Large intestine (tissue), 3 donors: ENCODE measurements at regions not wholly inside any gene's neighbourhood (a gene's known extent, or its start where the extent isn't known, plus 50 kb on each side); places are given as distances from the start of the nearest gene placed in this dataset.

ENCODE experiments used
- DNase-seq, 2 donors: peaks; one replicate each; pipeline versions ENCODE4 v3.0.0 to v3.0.0-alpha.2; 2013
- H3K27ac ChIP-seq: one replicate; pipeline ENCODE4 v1.5.1; 2013; ENCODE audit warnings: low read length
- H3K27me3 ChIP-seq: 2 replicates; pipeline ENCODE4 v1.6.1; 2013; ENCODE audit warnings: low read length; ENCODE audit not compliant: control insufficient read depth, insufficient read depth
- H3K36me3 ChIP-seq: 2 replicates; pipeline ENCODE4 v1.6.1; 2013; ENCODE audit warnings: low read length; ENCODE audit not compliant: control insufficient read depth, insufficient read depth
- H3K4me1 ChIP-seq: one replicate; pipeline ENCODE4 v1.6.1; 2013; ENCODE audit warnings: low read length; ENCODE audit not compliant: control insufficient read depth, insufficient read depth
- H3K4me3 ChIP-seq: one replicate; pipeline ENCODE4 v1.5.1; 2013; ENCODE audit warnings: low read length
- H3K9me3 ChIP-seq: one replicate; pipeline ENCODE4 v1.6.1; 2013; ENCODE audit warnings: mild to moderate bottlenecking, low read depth, low read length, moderate library complexity; ENCODE audit not compliant: control insufficient read depth
- WGBS: methylation state at CpG from one replicate; pipeline ENCODE4 v1.1.5; 2013; ENCODE audit warnings: low lambda C conversion rate; ENCODE audit not compliant: insufficient coverage; 5-methylcytosine and 5-hydroxymethylcytosine counted together

GRCh38 chr9:13524245-13524644 is 244.8 kb upstream of the MPDZ start:
- H3K4me3 ChIP-seq = no peak overlapping the region
- no CpG with 5 or more reads among the region's 9 CpGs for WGBS
- no peaks in the 10 kb centered on the region for H3K36me3 ChIP-seq
- H3K27me3 ChIP-seq = no peaks in the 10 kb centered on the region
- no peak overlapping the region for H3K27ac ChIP-seq
- no peaks in the 10 kb centered on the region for H3K9me3 ChIP-seq
- no peak for DNase-seq
- no peaks in the 10 kb centered on the region for H3K4me1 ChIP-seq

DNA sequence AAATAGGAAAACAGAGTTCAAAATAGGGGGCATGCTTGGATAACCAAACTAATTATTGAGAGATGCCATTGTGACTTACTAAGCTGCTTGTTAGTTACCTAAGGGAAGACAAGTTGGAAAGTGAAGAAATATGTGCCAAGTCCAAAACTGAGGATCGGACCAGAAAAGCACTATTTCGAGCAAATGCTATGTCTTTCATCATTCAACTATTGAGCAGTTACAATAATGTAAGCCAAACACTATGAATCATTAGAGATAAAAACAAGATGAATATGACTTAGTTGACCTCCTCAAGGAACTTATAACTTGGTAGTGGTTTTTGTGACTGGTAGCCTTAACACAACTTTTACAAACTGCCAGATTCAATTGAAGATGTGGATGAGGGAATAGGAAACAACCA is 240.6 kb upstream of the MPDZ start:
- no peaks in the 10 kb centered on the region for H3K27me3 ChIP-seq
- no peak overlapping the region for H3K4me3 ChIP-seq
- no peaks in the 10 kb centered on the region for H3K4me1 ChIP-seq
- H3K27ac ChIP-seq = no peak overlapping the region
- H3K9me3 ChIP-seq = no peaks in the 10 kb centered on the region
- H3K36me3 ChIP-seq = no peaks in the 10 kb centered on the region
- no peak for DNase-seq
- 100% methylated on average over 1 of the region's 2 CpGs for WGBS

- Histone ChIP-seq H3K9me3 (no peaks in the 10 kb centered on the region), H3K4me3 (no peak overlapping the region), H3K27ac (peak overlapping the region; percentile 51), H3K36me3 (no peaks in the 10 kb centered on the region), H3K4me1 (no peaks in the 10 kb centered on the region), H3K27me3 (no peaks in the 10 kb centered on the region)
- WGBS = no CpG with 5 or more reads among the region's 16 CpGs
- no peak for DNase-seq
Measured at GRCh38 chr9:13513716-13514444, 234.4 kb upstream of the MPDZ start.

DNA sequence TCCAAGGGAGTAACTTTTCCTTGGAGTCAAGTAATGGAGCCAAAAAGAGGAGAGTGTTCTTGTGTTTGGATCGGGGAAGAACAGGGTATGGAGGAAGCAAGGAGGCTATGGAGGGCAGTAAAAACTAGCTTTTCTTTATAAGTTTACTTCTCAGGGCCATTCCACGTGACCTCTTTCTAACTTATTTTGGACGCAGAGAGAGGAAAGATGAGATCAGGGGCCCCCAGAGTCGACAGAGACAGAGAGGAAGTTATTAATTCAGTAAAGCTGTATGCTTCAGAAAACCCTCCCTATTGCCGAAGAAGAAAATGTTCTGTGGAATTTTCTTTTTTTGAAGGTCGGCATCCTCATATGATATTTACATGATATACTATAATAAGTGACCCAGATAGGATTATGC is 233.8 kb upstream of the MPDZ start:
- WGBS = no CpG with 5 or more reads among the region's 6 CpGs
- peak; percentile 7 to 30 for DNase-seq
- no peak overlapping the region for H3K4me3 ChIP-seq
- H3K4me1 ChIP-seq = no peaks in the 10 kb centered on the region
- H3K27me3 ChIP-seq = no peaks in the 10 kb centered on the region
- peak overlapping the region; percentile 34 for H3K27ac ChIP-seq
- no peaks in the 10 kb centered on the region for H3K9me3 ChIP-seq
- H3K36me3 ChIP-seq = no peaks in the 10 kb centered on the region

GRCh38 chr9:13508681-13509080 is 229.2 kb upstream of the MPDZ start:
- Histone ChIP-seq H3K36me3 (no peaks in the 10 kb centered on the region), H3K27me3 (no peaks in the 10 kb centered on the region), H3K27ac (no peak overlapping the region), H3K4me3 (no peak overlapping the region), H3K9me3 (no peaks in the 10 kb centered on the region), H3K4me1 (no peaks in the 10 kb centered on the region)
- no peak for DNase-seq

DNA sequence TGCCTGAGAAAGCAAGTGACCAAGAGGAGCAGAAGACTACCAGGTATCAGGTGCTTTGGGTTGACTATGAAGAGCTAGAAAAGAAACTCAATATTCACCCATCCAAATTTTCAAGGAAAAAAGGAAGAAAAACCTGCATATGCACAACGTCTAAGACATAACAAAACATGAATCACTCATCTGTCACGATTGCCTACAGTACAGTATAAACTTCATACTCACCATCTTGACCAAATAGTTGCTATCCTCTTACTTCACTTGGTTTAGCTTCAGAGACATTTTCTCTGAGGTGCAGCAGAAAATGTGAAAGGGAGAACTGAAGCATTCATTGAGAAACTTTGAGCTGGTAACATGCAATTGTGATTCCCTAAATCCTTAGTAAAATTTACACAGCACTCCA is 228.6 kb upstream of the MPDZ start:
- Histone ChIP-seq H3K36me3 (no peaks in the 10 kb centered on the region), H3K9me3 (no peaks in the 10 kb centered on the region), H3K27ac (no peak overlapping the region), H3K4me1 (no peaks in the 10 kb centered on the region), H3K27me3 (no peaks in the 10 kb centered on the region), H3K4me3 (no peak overlapping the region)
- WGBS = no CpG with 5 or more reads among the region's 2 CpGs
- DNase-seq = no peak

DNA sequence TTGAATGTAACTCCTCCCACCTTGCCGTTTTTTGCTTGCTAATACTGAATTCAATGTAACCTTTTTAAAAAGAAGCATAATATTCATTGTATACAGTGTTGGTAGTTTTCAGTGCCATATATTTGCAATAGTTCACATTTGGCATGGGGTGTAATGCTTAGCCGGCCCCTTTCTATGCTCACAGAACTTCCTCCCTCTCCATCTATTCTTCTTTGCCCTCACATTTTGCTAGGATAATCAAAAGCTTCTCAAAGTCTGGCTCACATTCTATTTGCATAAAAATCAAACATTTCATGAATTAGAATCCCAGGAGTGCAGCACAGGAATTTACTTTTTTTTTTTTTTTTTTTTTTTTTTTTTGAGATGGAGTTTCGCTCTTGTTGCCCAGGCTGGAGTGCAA is 226.3 kb upstream of the MPDZ start:
- no peaks in the 10 kb centered on the region for H3K4me1 ChIP-seq
- no peak overlapping the region for H3K27ac ChIP-seq
- H3K4me3 ChIP-seq = no peak overlapping the region
- no peaks in the 10 kb centered on the region for H3K27me3 ChIP-seq
- H3K36me3 ChIP-seq = no peaks in the 10 kb centered on the region
- no peaks in the 10 kb centered on the region for H3K9me3 ChIP-seq
- DNase-seq = no peak
- WGBS = 89% methylated on average over 1 of the region's 3 CpGs

- no peaks in the 10 kb centered on the region for H3K36me3 ChIP-seq
- 100% methylated on average over 1 of the region's 2 CpGs for WGBS
- no peaks in the 10 kb centered on the region for H3K27me3 ChIP-seq
- no peak overlapping the region for H3K27ac ChIP-seq
- H3K4me3 ChIP-seq = no peak overlapping the region
- H3K9me3 ChIP-seq = no peaks in the 10 kb centered on the region
- no peaks in the 10 kb centered on the region for H3K4me1 ChIP-seq
- DNase-seq = no peak
Measured at GRCh38 chr9:13503599-13503998, 224.1 kb upstream of the MPDZ start.

DNA sequence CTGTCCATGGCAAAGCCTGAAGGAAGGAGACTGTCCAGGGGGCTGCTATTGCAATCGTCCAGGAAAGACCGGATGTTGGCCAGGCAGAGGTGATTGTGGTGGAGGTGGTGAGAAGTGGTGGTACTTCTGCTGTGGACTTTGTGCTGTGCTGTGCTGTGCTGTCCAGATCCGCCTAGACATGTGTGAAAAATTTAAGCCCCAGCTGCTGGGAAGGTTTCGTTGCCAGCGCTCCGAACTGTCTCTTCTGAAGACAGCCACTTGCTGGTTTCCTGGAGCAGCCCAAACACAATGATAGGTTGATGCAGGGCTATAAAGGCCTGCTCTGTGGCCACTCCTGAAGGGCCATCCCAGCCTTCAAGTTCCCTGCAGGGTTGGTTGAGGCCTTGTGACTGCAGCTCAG is 223.0 kb upstream of the MPDZ start:
- Histone ChIP-seq H3K27ac (no peak overlapping the region), H3K9me3 (no peaks in the 10 kb centered on the region), H3K4me3 (no peak overlapping the region), H3K4me1 (no peaks in the 10 kb centered on the region), H3K36me3 (no peaks in the 10 kb centered on the region), H3K27me3 (no peaks in the 10 kb centered on the region)
- DNase-seq = no peak
- no CpG with 5 or more reads among the region's 6 CpGs for WGBS

DNA sequence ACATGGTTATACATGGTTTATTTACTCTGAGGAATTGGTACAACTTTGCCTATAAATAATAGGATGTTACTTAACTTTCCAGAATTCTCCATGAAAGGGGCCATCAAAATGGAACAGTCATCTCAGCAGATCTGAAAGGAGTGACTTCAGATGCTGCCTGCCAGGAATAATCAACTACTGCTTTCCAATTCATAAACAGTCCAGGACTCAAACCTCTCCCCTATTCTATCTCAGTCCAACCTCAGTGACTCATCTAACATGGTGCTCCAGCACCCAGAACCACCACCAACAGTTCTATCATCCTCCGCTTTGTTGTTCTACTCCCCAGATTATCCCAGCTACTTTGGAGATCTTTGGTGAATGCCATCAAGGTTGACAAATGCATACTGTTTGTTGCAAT is 221.5 kb upstream of the MPDZ start:
- no peaks in the 10 kb centered on the region for H3K9me3 ChIP-seq
- WGBS = 100% methylated on average over 1 of the region's 1 CpG
- no peak for DNase-seq
- H3K4me1 ChIP-seq = no peaks in the 10 kb centered on the region
- H3K36me3 ChIP-seq = no peaks in the 10 kb centered on the region
- H3K27ac ChIP-seq = no peak overlapping the region
- H3K27me3 ChIP-seq = no peaks in the 10 kb centered on the region
- no peak overlapping the region for H3K4me3 ChIP-seq

DNA sequence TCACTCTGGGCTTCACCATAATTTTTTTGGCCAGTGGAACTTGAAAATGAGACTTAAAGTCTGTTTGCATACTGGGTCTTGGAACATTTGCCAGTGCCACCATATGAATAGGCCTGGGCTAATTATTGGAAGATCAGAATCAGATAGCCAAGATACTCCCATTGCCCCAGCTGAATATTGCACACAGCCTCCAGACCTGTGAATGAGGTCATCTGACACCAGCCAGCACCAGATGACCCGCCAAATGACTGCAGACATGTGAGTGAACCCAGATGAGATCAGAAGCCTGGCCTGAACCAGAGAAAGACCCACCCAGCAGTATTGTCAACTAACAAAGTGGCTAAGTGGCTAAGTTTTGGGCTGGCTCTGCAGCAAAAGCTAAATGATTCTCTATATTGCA is 220.5 kb upstream of the MPDZ start:
- Histone ChIP-seq H3K4me1 (no peaks in the 10 kb centered on the region), H3K9me3 (no peaks in the 10 kb centered on the region), H3K27ac (no peak overlapping the region), H3K27me3 (no peaks in the 10 kb centered on the region), H3K36me3 (no peaks in the 10 kb centered on the region), H3K4me3 (no peak overlapping the region)
- no peak for DNase-seq
- no CpG with 5 or more reads among the region's 1 CpG for WGBS
